ENCODE measurements at regions not wholly inside any gene's neighbourhood (a gene's known extent, or its start where the extent isn't known, plus 50 kb on each side); places are given as distances from the start of the nearest gene placed in this dataset.

DNA sequence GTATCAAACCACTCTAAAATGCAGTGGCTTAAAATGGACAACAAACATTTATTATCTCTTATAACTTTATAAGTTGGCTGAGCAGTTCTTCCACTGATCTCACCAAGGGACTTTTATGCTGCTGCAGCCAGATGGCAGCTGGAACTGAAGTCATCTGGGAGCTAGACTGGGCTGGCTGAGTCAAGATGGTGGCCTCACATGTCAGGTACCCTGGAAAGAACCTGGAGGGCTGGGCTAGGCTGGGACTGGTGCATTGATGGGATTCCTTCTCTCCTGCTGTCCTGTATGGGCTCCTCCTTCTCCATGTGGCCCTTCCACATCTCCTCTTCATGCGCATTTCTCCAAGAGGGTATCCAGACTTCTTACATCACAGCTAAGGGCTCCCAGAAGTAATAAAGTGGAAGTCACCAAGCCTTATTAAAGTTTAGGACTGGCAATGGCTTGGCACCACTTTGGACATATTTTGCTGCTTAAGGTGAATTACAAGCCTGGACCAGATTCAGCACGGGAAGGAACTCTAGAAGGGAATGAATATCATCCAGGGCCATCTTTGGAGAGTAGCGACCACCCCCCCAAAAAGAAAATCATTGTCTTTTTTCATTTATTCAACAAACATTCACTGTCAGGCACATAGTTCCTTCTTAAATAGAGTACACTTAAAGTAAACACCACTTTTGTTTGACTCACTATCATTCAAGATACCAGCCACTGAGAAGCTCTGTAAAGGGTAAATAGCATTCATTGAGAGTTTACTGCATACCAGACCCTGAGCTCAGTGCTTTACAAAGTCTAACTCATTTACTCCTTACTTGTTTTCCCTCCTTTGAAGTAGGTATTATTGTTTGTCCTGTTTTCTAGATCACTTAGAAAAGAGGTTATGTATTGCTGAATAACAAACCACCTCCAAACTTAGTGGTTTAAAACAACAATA is 138.0 kb downstream of the ZFP36L2 start:
- no CpG with 5 or more reads among the region's 3 CpGs for WGBS (ENCODE audit: insufficient coverage)
- Mint-ChIP-seq H3K36me3 (peaks cover 11% of the 10 kb centered on the region), H3K4me3 (no peak overlapping the region), H3K27me3 (no peaks in the 10 kb centered on the region), H3K4me1 (peaks cover 13 to 15% (median 13%) of the 10 kb centered on the region in 3 donors), H3K27ac (no peak overlapping the region), H3K9me3 (peaks cover 7 to 11% (median 10%) of the 10 kb centered on the region in 3 donors)
- DNase-seq (no peak), ATAC-seq (replicated peaks in 1 of 4) (no peak)
- Histone ChIP-seq H3K9me3 (no peaks in the 10 kb centered on the region), H3K4me3 (ENCODE audit: control insufficient read depth in 1 of 2, extremely low read depth in 1 of 2, low read length in 1 of 2) (no peak overlapping the region), H3K27me3 (replicated peaks in 1 of 2; ENCODE audit: control insufficient read depth in 2 of 2, extremely low read depth in 1 of 2, insufficient read depth in 2 of 2, low read length in 1 of 2) (no peaks in the 10 kb centered on the region), H3K4me1 (ENCODE audit: control insufficient read depth in 1 of 2, extremely low read depth in 1 of 2, insufficient read depth in 2 of 2, low read length in 2 of 2) (peaks cover 0 to 7% of the 10 kb centered on the region in 2 experiments), H3K36me3 (ENCODE audit: control insufficient read depth in 2 of 2, extremely low read depth in 1 of 2, insufficient read depth in 1 of 2, low read length in 1 of 2) (no peaks in the 10 kb centered on the region), H3K27ac (ENCODE audit: low read length) (no peak overlapping the region)
- CTCF ChIA-PET: no interaction called here
- POLR2A ChIA-PET: no interaction called here

DNA sequence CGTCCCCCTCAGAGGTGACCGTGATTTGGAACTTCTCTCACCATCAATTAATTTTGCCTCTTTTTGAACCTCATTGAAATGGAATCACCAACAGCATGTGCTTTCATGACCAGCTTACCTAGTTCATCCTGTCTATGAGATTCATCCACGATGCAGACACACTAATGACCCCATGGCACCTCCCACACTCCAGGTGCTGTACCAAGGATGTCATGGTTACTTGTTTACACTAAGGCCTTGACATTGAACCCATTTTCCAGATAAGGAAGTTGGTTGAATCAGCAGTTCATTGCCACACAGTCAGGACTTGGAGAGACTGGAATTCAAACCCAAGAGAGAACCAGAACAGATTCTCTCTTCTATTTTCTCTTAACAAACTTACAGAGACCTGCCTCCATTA is 139.0 kb downstream of the ZFP36L2 start:
- Mint-ChIP-seq H3K4me1 (peaks cover 13 to 17% (median 13%) of the 10 kb centered on the region in 3 donors), H3K27me3 (no peaks in the 10 kb centered on the region), H3K36me3 (peaks cover 11% of the 10 kb centered on the region), H3K4me3 (no peak overlapping the region), H3K9me3 (peaks cover 7 to 11% (median 10%) of the 10 kb centered on the region in 3 donors), H3K27ac (no peak overlapping the region)
- CTCF ChIA-PET: no interaction called here
- Histone ChIP-seq H3K27ac (ENCODE audit: low read length) (no peak overlapping the region), H3K36me3 (ENCODE audit: control insufficient read depth in 2 of 2, extremely low read depth in 1 of 2, insufficient read depth in 1 of 2, low read length in 1 of 2) (no peaks in the 10 kb centered on the region), H3K27me3 (replicated peaks in 1 of 2; ENCODE audit: control insufficient read depth in 2 of 2, extremely low read depth in 1 of 2, insufficient read depth in 2 of 2, low read length in 1 of 2) (no peaks in the 10 kb centered on the region), H3K9me3 (no peaks in the 10 kb centered on the region), H3K4me3 (ENCODE audit: control insufficient read depth in 1 of 2, extremely low read depth in 1 of 2, low read length in 1 of 2) (no peak overlapping the region), H3K4me1 (ENCODE audit: control insufficient read depth in 1 of 2, extremely low read depth in 1 of 2, insufficient read depth in 2 of 2, low read length in 2 of 2) (peaks cover 0 to 7% of the 10 kb centered on the region in 2 experiments)
- no peak for DNase-seq
- ATAC-seq (replicated peaks in 1 of 4): no peak
- 87% methylated on average over 3 of the region's 3 CpGs for WGBS (ENCODE audit: insufficient coverage)
- POLR2A ChIA-PET: no interaction called here

DNA sequence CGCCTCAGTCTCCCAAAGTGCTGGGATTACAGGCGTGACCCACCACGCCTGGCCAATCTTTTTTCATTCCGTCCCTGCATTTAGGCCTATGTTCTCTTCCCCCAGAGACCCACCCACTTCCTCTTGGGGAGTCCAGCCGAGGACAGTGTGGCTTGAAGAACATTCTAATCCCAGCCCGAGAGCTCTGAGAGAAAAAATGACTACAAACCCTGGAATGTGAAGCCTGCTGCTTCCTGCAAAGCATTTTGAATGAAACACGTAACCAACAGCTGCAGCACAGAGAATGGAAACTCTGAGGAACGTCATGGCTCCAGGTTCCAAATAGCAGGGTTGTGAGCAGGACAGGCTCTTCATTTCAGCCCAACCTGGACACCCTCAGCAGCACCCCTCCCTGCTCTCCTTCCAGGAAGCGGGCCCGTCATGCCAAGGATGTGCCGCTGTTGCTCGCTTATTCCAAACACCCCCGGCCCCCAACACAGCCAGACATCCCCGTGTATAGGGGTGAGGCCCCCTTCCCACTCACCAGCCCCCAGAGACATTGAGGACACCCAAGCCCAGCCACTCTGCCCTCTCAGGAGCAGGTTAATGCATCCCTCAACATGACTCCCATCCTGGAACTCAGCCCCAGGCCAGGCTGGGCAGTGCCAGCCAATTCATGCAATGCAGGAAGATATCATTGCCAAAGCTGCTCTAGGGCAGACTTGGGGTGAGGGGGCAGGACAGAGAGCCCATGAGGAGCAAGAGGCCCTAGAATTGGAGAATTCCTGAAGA is 139.8 kb downstream of the ZFP36L2 start:
- H3K27me3 Mint-ChIP-seq: no peaks in the 10 kb centered on the region
- ChIA-PET CTCF (interaction anchor here in 1 of 2 donors (0.5 kb wide), 1 partner anchor 94 kb away, joined by 5 read pairs; no protein-coding TSS in a partner anchor), POLR2A (no interaction called here)
- no peak overlapping the region for H3K4me3 Mint-ChIP-seq
- H3K27ac ChIP-seq (ENCODE audit: low read length): no peak overlapping the region
- H3K9me3 Mint-ChIP-seq: peaks cover 7 to 11% (median 10%) of the 10 kb centered on the region in 3 donors
- 90% methylated on average over 3 of the region's 14 CpGs for WGBS (ENCODE audit: insufficient coverage)
- H3K27me3 ChIP-seq (replicated peaks in 1 of 2; ENCODE audit: control insufficient read depth in 2 of 2, extremely low read depth in 1 of 2, insufficient read depth in 2 of 2, low read length in 1 of 2): no peaks in the 10 kb centered on the region
- H3K27ac Mint-ChIP-seq: no peak overlapping the region
- H3K9me3 ChIP-seq: no peaks in the 10 kb centered on the region
- DNase-seq (no peak), ATAC-seq (replicated peaks in 1 of 4) (no peak)
- no peak overlapping the region for H3K4me3 ChIP-seq (ENCODE audit: control insufficient read depth in 1 of 2, extremely low read depth in 1 of 2, low read length in 1 of 2)
- H3K4me1 ChIP-seq (ENCODE audit: control insufficient read depth in 1 of 2, extremely low read depth in 1 of 2, insufficient read depth in 2 of 2, low read length in 2 of 2): peaks cover 0 to 7% of the 10 kb centered on the region in 2 experiments
- H3K36me3 Mint-ChIP-seq: peaks cover 11% of the 10 kb centered on the region
- peaks cover 0 to 2% of the 10 kb centered on the region in 2 donors for H3K36me3 ChIP-seq (ENCODE audit: control insufficient read depth in 2 of 2, extremely low read depth in 1 of 2, insufficient read depth in 1 of 2, low read length in 1 of 2)
- H3K4me1 Mint-ChIP-seq: peaks cover 13 to 20% (median 13%) of the 10 kb centered on the region in 3 donors

DNA sequence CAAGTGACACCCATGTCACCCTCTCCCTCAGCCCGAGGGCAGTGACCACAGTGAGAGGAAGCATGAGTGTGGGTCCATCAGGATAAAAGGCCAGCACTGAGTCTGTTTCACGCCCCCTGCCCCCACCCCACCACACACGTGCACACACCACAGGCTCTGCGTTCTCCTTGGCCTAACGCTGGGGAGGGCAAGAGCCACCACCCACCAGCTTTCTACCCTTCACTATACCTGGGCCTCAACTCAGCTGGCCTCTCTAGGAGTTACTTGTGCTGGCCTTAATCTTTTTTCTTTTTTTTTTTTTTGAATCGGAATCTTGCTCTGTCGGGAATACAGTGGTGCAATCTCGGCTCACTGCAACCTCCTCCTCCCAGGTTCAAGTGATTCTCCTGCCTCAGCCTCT is 140.5 kb downstream of the ZFP36L2 start:
- DNase-seq: no peak
- WGBS (ENCODE audit: insufficient coverage): 80% methylated on average over 1 of the region's 8 CpGs
- Mint-ChIP-seq H3K9me3 (peaks cover 7 to 10% (median 10%) of the 10 kb centered on the region in 3 donors), H3K4me1 (peaks cover 13 to 21% (median 16%) of the 10 kb centered on the region in 3 donors), H3K36me3 (peaks cover 11% of the 10 kb centered on the region), H3K27ac (no peak overlapping the region), H3K27me3 (no peaks in the 10 kb centered on the region), H3K4me3 (no peak overlapping the region)
- H3K9me3 ChIP-seq: no peaks in the 10 kb centered on the region
- peaks cover 0 to 7% of the 10 kb centered on the region in 2 experiments for H3K4me1 ChIP-seq (ENCODE audit: control insufficient read depth in 1 of 2, extremely low read depth in 1 of 2, insufficient read depth in 2 of 2, low read length in 2 of 2)
- H3K4me3 ChIP-seq (ENCODE audit: control insufficient read depth in 1 of 2, extremely low read depth in 1 of 2, low read length in 1 of 2): no peak overlapping the region
- H3K27me3 ChIP-seq (replicated peaks in 1 of 2; ENCODE audit: control insufficient read depth in 2 of 2, extremely low read depth in 1 of 2, insufficient read depth in 2 of 2, low read length in 1 of 2): no peaks in the 10 kb centered on the region
- peaks cover 0 to 2% of the 10 kb centered on the region in 2 donors for H3K36me3 ChIP-seq (ENCODE audit: control insufficient read depth in 2 of 2, extremely low read depth in 1 of 2, insufficient read depth in 1 of 2, low read length in 1 of 2)
- ATAC-seq (replicated peaks in 1 of 4): no peak
- ChIA-PET POLR2A (no interaction called here), CTCF (interaction anchor here in 1 of 2 donors (0.5 kb wide), 1 partner anchor 95 kb away, joined by 5 read pairs; no protein-coding TSS in a partner anchor)
- no peak overlapping the region for H3K27ac ChIP-seq (ENCODE audit: low read length)

DNA sequence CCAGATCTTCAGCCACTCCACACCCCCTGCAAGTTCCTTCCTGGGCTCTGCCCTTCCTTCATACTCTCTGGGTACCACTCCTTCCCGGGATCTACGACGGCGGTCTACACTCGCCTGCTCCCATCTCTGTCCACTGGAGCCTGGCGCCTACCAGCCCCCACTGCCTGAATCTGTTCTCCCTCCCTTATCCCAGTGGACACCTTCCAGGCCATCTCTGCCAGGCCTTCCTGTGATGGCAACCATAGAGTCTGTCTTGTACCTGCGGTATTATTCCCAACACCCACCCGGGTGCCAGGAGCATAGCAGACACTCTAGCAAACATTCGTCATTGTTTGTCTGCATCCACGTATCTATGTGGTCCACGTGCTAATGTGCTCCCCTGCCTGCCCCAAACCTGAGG is 140.9 kb downstream of the ZFP36L2 start:
- H3K36me3 ChIP-seq (ENCODE audit: control insufficient read depth in 2 of 2, extremely low read depth in 1 of 2, insufficient read depth in 1 of 2, low read length in 1 of 2): peaks cover 0 to 2% of the 10 kb centered on the region in 2 donors
- H3K4me3 ChIP-seq (ENCODE audit: control insufficient read depth in 1 of 2, extremely low read depth in 1 of 2, low read length in 1 of 2): no peak overlapping the region
- peaks cover 7% of the 10 kb centered on the region for H3K36me3 Mint-ChIP-seq
- ATAC-seq (replicated peaks in 1 of 4) (no peak), DNase-seq (no peak)
- H3K27me3 ChIP-seq (replicated peaks in 1 of 2; ENCODE audit: control insufficient read depth in 2 of 2, extremely low read depth in 1 of 2, insufficient read depth in 2 of 2, low read length in 1 of 2): no peaks in the 10 kb centered on the region
- H3K4me1 ChIP-seq (ENCODE audit: control insufficient read depth in 1 of 2, extremely low read depth in 1 of 2, insufficient read depth in 2 of 2, low read length in 2 of 2): peaks cover 0 to 10% of the 10 kb centered on the region in 2 experiments
- H3K9me3 Mint-ChIP-seq: peaks cover 3 to 6% (median 5%) of the 10 kb centered on the region in 3 donors
- peaks cover 14 to 21% (median 16%) of the 10 kb centered on the region in 3 donors for H3K4me1 Mint-ChIP-seq
- no peak overlapping the region for H3K27ac ChIP-seq (ENCODE audit: low read length)
- no peaks in the 10 kb centered on the region for H3K9me3 ChIP-seq
- H3K27ac Mint-ChIP-seq: no peak overlapping the region
- no peak overlapping the region for H3K4me3 Mint-ChIP-seq
- ChIA-PET POLR2A (no interaction called here), CTCF (no interaction called here)
- no peaks in the 10 kb centered on the region for H3K27me3 Mint-ChIP-seq
- 97% methylated on average over 11 of the region's 11 CpGs for WGBS (ENCODE audit: insufficient coverage)

DNA sequence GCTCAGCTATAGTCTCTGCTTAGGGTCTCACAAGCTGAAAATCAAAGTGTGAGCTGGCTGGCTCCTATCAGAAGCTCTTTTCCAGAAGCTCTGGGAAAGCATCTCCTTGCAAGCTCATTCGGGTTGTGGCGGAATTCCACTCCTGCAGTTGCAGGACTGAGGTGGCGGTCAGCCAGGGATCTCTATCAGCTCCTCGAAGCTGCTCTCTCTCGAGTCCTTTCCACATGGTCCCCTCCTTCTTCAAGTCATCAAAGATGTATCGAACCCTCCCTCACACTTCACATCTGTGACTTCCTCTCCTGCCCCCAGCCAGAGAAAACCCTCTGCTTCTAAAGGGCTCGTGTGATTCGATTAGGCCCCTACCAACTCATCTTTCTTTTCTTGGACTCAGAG is 141.7 kb downstream of the ZFP36L2 start:
- H3K27me3 ChIP-seq (replicated peaks in 1 of 2; ENCODE audit: control insufficient read depth in 2 of 2, extremely low read depth in 1 of 2, insufficient read depth in 2 of 2, low read length in 1 of 2): no peaks in the 10 kb centered on the region
- WGBS (ENCODE audit: insufficient coverage): 48% methylated on average over 8 of the region's 8 CpGs
- peak overlapping the region in 1 of 2 donors; percentile 13 for H3K27ac Mint-ChIP-seq

More for the DNA sequence above, 141.7 kb downstream of the ZFP36L2 start:
- DNase-seq: no peak
- ATAC-seq (replicated peaks in 1 of 4): no peak
- ChIA-PET CTCF (no interaction called here), POLR2A (no interaction called here)
- Histone ChIP-seq H3K4me3 (ENCODE audit: control insufficient read depth in 1 of 2, extremely low read depth in 1 of 2, low read length in 1 of 2) (no peak overlapping the region), H3K27ac (ENCODE audit: low read length) (no peak overlapping the region), H3K4me1 (ENCODE audit: control insufficient read depth in 1 of 2, extremely low read depth in 1 of 2, insufficient read depth in 2 of 2, low read length in 2 of 2) (peaks cover 0 to 13% of the 10 kb centered on the region in 2 experiments), H3K36me3 (ENCODE audit: control insufficient read depth in 2 of 2, extremely low read depth in 1 of 2, insufficient read depth in 1 of 2, low read length in 1 of 2) (peaks cover 0 to 2% of the 10 kb centered on the region in 2 donors), H3K9me3 (no peaks in the 10 kb centered on the region)
- Mint-ChIP-seq H3K36me3 (no peaks in the 10 kb centered on the region), H3K9me3 (peaks cover 0 to under 1% (median 0%) of the 10 kb centered on the region in 3 donors), H3K27me3 (no peaks in the 10 kb centered on the region), H3K4me3 (no peak overlapping the region), H3K4me1 (peaks cover 22 to 28% (median 22%) of the 10 kb centered on the region in 3 donors)

Data from T-cell (primary cell).